Embryonic facial prominence (tissue), 1 donor: ENCODE measurements at regions not wholly inside any gene's neighbourhood (a gene's known extent, or its start where the extent isn't known, plus 50 kb on each side); places are given as distances from the start of the nearest gene placed in this dataset.

Source experiments
- DNase-seq: peaks from one replicate; pipeline ENCODE4 v3.0.0-alpha.2; 2016; ENCODE audit errors: extremely low spot score

GRCh38 chr14:85788470-85789233 lies 258.7 kb downstream of the FLRT2 start:
- peak; percentile 29 for DNase-seq

DNA sequence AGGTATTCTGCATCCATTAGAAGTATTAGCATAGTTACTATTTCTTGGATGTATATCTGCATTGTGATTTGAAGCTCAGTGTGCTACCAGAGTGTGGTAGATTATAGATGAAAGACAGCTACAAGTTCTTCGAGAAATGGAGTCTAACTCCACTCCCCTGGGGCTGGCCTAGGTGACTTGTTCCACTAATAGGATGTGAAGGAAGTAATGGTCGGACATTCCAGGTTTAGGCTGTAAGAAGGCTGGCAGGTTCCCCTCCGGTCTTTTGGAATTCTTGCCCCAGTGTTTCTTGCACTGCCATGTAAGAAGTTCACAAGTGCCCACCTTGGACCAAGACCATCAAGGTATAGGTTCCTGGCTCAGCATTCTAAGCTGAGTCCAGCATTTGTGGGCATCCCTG lies 236.4 kb downstream of the FLRT2 start:
- no peak for DNase-seq

GRCh38 chr14:85764822-85765221 lies 234.9 kb downstream of the FLRT2 start:
- no peak for DNase-seq

- no peak for DNase-seq
These were observed 232.6 kb downstream of the FLRT2 start for GRCh38 chr14:85762526-85762925.

- DNase-seq = no peak
These were observed 222.2 kb downstream of the FLRT2 start for GRCh38 chr14:85752175-85752574.

DNA sequence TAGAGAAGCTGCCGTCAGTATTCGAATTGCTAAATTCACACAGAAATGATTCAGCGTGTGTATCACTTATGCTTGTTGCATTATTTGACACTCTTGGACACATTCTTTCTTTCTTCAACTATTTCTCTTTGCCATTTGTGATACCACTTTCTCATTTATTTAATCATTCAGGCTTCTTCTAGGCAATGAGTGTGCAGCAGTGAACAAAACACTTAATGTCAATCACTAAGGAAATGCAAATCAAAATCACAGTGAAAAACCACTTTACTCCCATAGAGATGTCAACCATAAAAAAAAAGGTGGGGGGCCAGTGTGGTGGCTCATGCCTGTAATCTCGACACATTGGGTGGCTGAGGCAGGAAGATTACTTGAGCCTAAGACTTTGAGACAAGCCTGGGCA lies 214.6 kb downstream of the FLRT2 start:
- DNase-seq = no peak

DNA sequence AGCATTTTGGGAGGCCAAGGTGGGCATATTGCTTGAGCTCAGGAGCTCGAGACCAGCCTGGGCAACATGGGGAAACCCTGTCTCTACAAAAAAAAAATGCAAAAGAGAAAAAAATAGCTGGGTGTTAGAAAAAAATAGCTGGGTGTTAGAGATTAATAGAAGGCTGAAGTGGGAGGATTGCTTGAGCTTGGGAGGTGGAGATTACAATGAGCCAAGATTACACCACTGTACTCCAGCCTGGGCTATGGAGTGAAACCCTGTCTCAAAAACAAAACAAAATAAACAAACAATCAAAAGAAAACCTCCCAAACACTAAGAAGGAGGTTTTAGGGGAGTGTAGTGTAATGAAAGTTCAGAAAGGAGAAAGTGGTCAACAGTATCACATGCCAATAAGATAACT lies 202.1 kb downstream of the FLRT2 start:
- no peak for DNase-seq

DNA sequence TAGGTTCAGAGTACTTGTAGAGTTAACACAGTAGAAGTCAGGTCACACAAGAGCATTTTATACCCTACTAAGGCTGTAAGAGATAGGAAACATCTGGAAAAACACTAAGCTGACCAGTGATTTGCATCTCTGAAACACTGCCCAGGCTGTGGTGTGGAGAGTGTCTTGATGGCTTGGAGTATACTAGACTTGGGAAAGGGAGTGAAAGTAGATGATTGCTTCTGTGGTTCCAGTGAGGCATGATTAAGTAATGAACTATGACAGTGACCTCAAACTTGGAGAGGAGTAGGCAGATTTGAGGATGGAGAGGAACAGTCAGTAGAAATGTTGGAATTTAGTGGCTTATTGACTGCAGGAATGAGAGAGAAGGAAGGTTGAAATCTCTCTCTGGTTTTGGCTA lies 201.2 kb downstream of the FLRT2 start:
- no peak for DNase-seq

- no peak for DNase-seq
These were observed 198.6 kb downstream of the FLRT2 start for GRCh38 chr14:85728476-85729065.

DNA sequence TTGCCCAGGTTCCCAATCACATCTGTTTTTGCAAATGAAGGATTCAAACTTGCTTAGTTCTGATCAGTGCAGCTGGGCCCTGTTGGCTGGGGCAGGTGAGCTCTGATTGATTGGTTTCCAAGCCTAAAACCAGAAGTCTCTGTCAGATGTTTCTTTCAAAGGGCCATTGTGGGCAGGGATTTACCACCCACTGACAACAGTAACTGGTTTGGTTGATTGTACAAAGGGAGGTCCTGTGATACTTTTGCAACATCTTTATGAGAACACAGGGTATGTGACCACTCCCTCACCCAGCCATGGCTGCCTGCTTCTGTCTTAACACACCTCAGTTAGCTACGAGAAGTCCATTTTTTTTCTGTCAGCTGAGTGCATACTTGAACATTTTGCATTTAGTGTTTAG lies 184.1 kb downstream of the FLRT2 start:
- DNase-seq = no peak

- DNase-seq = no peak
These were observed 181.7 kb downstream of the FLRT2 start for GRCh38 chr14:85711620-85712019.
